NCI-H2081 treated with DMSO at 0.1 percent for 48 hours (cell line): ENCODE measurements at regions not wholly inside any gene's neighbourhood (a gene's known extent, or its start where the extent isn't known, plus 50 kb on each side); places are given as distances from the start of the nearest gene placed in this dataset.

Source experiments
- DNase-seq: peaks from one replicate; lab custom pipeline; 2025; lab: John Stamatoyannopoulos, UW

GRCh38 chrX:40278340-40279090 is 180.8 kb upstream of the BCOR start:
- DNase-seq = no peak

GRCh38 chrX:40277672-40278071 is 179.9 kb upstream of the BCOR start:
- no peak for DNase-seq

- no peak for DNase-seq
Observed at GRCh38 chrX:40273356-40274050, 175.7 kb upstream of the BCOR start.

GRCh38 chrX:40272776-40273175 is 175.0 kb upstream of the BCOR start:
- no peak for DNase-seq

- no peak for DNase-seq
Observed at GRCh38 chrX:40272141-40272540, 174.4 kb upstream of the BCOR start.

- no peak for DNase-seq
Observed at GRCh38 chrX:40268188-40268520, 170.4 kb upstream of the BCOR start.

- DNase-seq = no peak
Observed at GRCh38 chrX:40267334-40268187, 169.8 kb upstream of the BCOR start.

- no peak for DNase-seq
Observed at GRCh38 chrX:40266490-40267333, 169.0 kb upstream of the BCOR start.

- DNase-seq = no peak
Observed at GRCh38 chrX:40265936-40266335, 168.2 kb upstream of the BCOR start.

- DNase-seq = no peak
Observed at GRCh38 chrX:40263014-40263560, 165.3 kb upstream of the BCOR start.

GRCh38 chrX:40262157-40263013 is 164.6 kb upstream of the BCOR start:
- no peak for DNase-seq

GRCh38 chrX:40261833-40262156 is 164.0 kb upstream of the BCOR start:
- no peak for DNase-seq

GRCh38 chrX:40260146-40260747 is 162.5 kb upstream of the BCOR start:
- no peak for DNase-seq

- DNase-seq = no peak
Observed at GRCh38 chrX:40258909-40259308, 161.2 kb upstream of the BCOR start.

- DNase-seq = no peak
Observed at GRCh38 chrX:40253771-40254170, 156.0 kb upstream of the BCOR start.

GRCh38 chrX:40249582-40249981 is 151.8 kb upstream of the BCOR start:
- no peak for DNase-seq

GRCh38 chrX:40248822-40249221 is 151.1 kb upstream of the BCOR start:
- DNase-seq = no peak

- no peak for DNase-seq
Observed at GRCh38 chrX:40247848-40248622, 150.3 kb upstream of the BCOR start.

GRCh38 chrX:40247382-40247781 is 149.6 kb upstream of the BCOR start:
- no peak for DNase-seq
